ENCODE measurements at regions not wholly inside any gene's neighbourhood (a gene's known extent, or its start where the extent isn't known, plus 50 kb on each side); places are given as distances from the start of the nearest gene placed in this dataset.
"Not testable (repeated sequence)": the region's sequence is repeated elsewhere in the genome, so short reads cannot be mapped to it uniquely, and the experiment has no call there.

DNA sequence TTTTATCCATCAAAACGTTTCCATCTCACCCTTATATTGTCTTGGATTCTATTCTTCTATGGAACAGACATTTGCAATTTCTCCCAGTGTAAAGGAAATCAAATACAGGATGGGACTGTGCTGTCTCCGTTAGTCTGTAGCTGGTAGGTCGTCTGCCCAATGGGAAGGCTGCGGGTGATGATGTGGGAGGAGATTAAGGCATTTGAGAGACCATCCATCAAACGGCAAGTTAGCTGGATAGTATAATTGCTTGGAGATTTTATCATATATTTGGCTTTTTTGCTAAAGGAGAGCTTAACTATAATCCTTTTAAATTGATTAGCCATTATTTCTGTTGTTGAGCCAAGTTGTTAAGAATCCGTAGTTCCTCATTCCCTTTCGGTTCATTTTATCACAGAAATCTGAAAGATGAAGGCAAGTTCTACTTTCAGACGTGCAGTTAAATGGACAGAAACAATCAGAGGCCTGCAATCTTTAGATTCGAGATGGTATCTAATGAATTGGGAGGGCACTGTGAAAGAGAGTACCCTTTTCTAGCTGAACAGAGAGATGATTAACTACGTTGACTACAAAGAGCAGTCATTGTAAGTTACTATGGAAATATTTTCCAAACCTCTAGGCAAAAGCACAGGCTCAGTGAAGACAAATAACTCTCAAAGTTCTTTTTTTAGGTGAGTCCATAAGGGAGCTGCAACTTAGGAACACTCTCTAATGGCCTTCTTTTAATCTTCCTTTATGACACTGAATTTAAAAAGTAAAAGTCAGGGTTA lies 253.3 kb upstream of the KIAA1217 start:
- DNase-seq (ENCODE audit: low read depth in 2 of 2) = no peak

DNA sequence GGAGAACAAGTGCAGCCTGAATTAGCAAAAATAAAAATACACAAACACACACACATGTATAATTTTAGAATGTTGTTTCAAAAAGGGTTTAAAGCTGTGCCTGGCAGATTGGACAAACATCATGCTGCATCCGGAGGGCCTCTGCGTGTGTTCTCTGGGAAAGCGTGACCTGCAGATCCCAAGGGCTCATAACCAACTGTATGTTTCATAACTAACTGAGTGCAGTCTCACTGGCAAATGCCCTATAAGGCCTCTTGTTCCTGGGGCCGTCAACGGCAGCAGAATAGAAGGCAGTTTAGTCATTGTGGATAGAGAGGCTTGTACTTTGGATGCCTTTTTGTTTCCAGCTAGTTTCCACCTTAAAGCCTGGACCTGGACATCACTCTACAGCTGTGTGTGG lies 243.8 kb upstream of the KIAA1217 start:
- no peak for DNase-seq (ENCODE audit: low read depth in 2 of 2)

DNA sequence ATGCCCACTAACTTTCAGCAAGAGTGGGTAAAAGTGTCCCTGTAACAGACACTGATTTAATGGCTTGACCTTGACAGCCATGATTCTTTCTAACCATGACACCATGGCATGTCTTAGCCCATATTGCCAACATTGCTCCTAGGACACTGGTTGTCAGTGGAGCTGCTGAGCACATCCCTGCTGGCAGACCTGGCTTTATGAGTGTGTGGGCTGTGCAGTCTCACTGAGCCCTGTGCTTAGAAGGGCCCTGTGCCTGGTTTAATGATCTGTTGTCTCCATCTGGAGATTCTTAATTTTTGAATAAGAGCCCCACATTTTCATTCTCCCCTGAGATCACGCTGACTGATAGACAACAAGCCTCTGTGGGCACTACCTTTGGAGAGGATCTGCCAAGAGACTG lies 243.1 kb upstream of the KIAA1217 start:
- no peak for DNase-seq (ENCODE audit: low read depth in 2 of 2)

DNA sequence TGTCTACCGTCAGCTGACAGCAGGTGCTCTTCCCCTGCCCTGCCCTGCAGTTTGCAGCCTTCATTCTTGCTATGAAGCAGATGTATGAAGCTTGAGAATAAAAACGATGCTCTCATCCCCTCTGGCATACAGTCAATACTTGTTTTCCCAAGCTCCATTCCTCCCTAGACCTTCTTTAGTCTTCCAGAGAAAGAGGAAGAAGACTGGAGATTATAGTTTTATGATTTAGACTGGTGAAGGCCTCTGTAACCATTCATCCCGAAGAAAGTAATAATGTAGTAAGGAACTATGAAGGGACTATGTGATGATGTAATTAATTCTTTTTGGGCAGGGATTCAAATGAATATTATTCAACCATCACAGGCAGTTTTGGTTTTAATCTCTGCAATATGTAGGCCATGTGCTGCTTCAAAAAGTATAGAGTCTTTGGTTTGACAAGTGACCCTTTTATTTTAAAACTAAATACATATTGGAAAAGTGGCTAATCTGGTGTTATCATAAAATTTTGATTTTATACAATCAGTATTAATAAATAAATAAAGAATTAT lies 242.4 kb upstream of the KIAA1217 start:
- DNase-seq (ENCODE audit: low read depth in 2 of 2) = no peak

DNA sequence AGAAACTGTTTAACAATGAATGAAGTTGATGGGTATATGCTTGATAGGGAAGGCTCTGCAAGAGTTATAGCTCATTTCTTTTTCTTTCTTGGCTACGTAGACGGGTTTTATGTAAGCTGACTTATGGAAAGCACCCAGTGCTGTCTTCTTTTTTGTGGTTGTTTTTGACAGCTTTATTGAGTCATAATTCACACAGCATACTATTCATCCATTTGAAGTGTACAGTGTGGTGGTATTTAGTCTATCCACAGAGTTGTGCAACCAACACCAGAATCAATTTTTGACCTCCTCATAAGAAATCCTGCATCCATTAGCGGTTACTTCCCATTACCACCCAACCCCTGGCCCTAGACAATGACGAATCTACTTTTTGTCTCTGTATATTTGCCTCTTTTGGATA lies 240.6 kb upstream of the KIAA1217 start:
- DNase-seq (ENCODE audit: low read depth in 2 of 2) = no peak

DNA sequence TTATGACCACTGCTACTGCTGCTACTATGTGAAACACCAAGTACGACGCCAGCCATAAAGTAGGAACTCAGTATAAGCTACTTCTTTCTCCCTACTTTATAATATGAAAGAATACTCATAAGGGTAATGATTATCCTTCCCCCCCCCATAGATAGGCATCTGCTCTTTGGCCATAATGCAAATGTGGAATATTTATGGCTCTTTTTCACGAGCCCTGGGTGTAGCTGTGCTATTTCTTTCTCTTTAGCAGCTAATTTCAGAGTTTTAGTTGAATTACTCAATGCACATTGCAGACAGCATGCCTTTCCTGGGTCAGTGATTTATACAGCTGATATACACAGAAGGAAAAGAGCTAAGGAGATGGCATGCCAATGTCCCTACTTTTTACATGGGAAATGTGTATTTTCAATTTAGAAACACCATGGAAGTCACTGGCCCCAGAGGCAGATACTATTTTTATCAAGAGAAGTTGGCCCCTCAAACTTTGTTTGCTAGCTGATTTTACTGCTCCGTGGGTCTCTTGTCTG lies 234.1 kb upstream of the KIAA1217 start:
- DNase-seq (ENCODE audit: low read depth in 2 of 2) = no peak

DNA sequence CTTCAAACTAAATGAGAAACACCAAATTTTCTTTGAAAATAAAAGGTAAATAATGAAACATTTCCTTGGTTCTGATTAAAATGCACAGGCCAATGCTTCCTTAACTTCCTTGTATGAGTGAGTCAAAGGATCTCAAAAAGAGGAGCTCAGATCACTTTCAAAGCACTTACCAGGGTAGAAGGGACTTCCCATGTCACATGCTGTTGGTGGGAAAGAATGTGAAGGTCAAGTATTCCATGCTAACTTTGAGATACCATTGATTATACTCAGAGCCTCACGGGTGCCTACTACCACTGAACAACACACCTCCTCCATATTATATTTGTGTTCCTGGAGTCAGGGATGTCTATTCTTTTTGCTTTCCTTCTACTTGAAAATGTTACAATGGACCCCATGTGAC lies 233.5 kb upstream of the KIAA1217 start:
- DNase-seq (ENCODE audit: low read depth in 2 of 2) = no peak

DNA sequence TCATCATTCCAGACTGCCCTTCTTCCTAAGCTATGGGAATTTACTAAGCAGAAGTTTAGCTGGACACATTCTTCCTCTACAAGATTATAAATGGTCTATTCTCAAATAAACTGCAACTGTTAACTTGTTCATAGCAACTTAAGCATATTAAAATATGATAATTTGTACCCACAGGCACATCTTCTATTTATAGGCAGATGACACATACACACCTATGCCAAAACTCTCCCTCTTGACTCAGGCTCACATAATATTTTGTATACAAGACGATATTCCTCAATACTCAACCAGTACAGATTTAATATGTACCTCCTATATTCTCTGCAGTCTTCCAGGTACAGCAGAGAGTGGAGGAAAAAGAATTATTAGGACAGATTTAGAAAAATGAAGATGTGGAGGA lies 232.7 kb upstream of the KIAA1217 start:
- DNase-seq (ENCODE audit: low read depth in 2 of 2) = no peak

DNA sequence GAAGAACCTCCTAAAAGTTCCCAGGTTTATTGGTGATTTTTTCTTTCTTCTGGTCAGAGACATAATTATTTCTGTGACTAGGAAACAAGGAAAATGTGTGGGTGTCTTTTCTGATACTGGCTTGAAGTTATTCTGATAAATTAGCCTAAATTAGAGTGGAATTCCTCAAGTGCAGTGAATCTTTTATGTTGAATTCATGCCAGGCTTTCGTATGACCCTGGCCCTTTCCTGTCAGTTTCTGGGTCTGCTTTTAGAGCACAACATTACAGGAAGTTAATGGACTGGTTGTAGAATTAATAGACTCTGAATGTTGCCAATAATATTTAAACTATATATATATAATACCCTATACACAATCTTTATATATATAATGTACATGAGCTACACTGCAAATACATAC lies 230.6 kb upstream of the KIAA1217 start:
- DNase-seq (ENCODE audit: low read depth in 2 of 2) = no peak

DNA sequence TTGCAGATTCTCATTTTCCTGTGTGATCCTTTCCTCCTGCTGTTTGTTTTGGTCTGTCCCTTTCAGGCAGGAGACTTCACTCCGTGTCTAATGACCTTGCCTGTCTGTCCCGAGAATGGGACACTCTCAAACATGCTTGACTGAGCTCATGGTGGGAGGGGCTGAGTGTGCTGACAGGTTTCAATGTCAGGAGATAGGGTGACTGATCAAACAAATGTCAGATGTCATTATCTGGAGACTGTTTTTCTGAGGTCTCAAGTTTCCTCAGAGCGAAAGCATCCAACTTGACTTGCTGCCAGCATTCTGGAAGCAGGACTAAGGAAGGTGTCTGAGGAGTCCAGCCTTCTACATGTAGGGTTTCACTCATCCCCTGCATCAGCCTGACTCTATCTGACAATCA lies 228.8 kb upstream of the KIAA1217 start:
- no peak for DNase-seq (ENCODE audit: low read depth in 2 of 2)

DNA sequence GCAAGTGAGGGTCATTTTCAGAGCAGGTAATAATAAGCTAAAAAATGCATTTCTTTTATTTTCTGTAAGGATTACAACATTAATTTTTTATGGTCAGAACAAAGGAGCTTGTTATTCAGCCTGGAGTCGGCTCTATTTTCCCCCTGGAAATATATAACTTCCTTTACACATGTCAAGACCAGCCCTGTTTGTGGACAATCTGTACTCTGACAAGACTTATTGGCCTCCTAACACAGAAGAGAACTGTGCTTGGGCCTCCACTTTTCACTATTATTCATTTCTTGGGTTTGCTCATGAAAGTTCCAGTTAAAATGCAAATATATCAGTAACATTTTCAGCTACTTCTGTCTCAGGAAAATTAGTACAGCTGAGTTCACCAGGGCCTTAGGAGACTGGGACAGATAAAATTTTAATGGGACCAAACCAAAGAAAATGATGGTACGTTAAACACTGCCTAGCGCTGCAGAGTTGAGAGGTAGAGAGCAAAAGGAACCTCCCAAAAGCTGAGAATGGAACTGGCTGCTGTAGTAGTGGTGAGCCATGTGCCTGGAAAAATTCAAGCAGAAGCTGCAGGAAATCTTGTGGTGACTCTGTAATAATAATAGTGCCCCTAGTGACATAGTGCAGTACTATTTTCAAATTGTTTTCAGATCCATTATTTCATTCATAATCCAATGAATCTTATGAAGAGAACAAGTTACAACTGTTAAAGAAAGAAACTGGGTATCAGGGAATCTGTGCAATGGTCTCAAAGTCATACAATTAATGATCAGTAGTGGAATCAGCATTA lies 227.2 kb upstream of the KIAA1217 start:
- no peak for DNase-seq (ENCODE audit: low read depth in 2 of 2)

DNA sequence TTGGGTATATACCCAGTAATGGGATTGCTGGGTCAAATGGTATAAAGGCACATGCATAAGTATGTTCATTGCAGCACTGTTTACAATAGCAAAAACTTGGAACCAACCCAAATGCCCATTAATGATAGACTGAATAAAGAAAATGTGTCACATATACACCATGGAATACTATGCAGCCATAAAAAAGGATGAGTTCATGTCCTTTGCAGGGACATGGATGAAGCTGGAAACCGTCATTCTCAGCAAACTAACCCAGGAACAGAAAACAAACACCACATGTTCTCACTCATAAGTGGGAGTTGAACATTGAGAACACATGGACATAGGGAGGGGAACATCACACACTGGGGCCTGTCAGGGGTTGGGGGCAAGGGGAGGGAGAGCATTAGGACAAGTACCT lies 224.5 kb upstream of the KIAA1217 start:
- not testable (repeated sequence) for DNase-seq (ENCODE audit: low read depth in 2 of 2)

GRCh38 chr10:23988006-23988405 lies 220.9 kb upstream of the KIAA1217 start:
- no peak for DNase-seq (ENCODE audit: low read depth in 2 of 2)

GRCh38 chr10:23994459-23995046 lies 214.4 kb upstream of the KIAA1217 start:
- peak; percentile 12 to 28 for DNase-seq (ENCODE audit: low read depth in 2 of 2)

DNA sequence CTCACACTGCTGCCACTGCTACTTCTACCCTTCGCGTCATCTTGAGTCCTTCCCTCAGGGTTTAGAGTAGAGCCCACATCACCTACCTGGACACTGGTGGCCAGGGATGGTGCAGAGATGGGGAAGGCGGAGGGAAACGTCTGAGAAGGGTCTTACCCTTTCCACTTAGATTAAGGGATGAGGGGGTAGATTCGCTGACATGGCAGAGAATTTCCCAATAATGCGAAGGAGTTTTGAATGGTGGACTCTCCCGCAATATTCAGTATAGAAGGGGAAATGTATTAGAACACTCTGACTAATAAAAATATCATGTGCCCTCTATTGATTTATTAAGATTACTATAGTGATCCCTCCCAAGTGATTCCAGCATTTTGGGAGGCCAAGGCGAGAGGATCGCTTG lies 209.5 kb upstream of the KIAA1217 start:
- DNase-seq (ENCODE audit: low read depth in 2 of 2) = no peak

DNA sequence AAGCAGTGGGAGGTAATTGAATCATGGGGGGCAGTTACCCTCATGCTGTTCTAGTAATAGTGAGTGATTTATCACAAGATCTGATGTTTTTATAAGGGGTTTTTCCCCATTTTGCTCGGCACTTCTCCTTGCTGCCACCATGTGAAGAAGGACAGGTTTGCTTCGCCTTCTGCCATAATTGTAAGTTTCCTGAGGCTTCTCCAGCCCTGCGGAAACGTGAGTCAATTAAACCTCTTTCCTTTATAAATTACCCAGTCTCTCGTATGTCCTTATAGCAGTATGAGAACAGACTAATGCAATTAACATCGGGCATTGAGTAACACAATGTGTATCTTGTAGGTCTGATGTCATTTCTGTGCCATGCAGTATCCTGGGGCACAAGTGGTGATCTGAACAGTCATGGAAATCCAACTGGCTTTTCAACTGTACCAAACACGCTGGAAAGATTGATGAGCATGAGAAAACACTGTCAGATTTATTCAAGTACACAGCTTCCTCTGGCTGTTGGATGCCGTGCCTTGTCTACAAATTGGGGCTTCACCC lies 208.6 kb upstream of the KIAA1217 start:
- DNase-seq (ENCODE audit: low read depth in 2 of 2) = no peak

GRCh38 chr10:24006741-24007140 lies 202.2 kb upstream of the KIAA1217 start:
- DNase-seq (ENCODE audit: low read depth in 2 of 2) = no peak

GRCh38 chr10:24007359-24007758 lies 201.6 kb upstream of the KIAA1217 start:
- DNase-seq (ENCODE audit: low read depth in 2 of 2) = no peak

GRCh38 chr10:24008164-24009091 lies 200.5 kb upstream of the KIAA1217 start:
- DNase-seq (ENCODE audit: low read depth in 2 of 2) = no peak

DNA sequence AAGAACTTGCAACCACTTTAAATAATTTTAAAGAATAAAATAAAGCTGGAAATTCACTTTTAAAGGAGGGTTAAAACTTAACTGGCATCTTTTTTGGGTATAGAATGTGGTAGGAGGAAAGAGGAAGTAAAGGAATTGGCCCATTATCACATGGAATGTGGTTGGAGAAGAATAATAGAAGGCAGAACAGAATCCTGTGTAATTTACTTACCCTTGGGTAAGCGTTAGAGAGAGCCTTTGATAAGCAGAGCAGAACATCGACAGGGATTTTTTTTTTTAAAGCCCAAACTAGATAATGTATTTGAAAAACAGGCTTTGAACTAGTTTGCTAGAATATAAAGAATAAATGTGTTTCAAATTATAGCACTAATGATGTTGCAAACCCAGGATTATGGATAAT lies 199.8 kb upstream of the KIAA1217 start:
- DNase-seq (ENCODE audit: low read depth in 2 of 2) = no peak

DNA sequence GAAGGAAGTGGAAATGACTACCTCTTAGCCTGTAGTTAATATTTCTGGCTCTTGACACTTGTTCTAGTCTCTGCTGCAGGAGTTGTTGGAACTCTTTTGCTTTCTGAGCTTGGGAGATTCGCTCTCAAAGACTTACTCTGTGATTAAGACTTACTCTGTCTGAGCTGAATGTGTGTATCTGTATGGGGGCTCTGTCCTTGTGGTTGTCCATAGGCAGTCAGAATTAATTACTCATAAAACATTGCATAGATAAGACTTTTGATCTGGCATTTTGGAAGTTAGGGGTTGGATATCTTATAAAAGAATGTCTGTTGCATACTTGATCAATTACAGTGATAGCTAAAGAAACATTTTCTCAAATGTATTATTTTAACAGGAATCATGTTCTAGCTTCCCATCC lies 199.2 kb upstream of the KIAA1217 start:
- DNase-seq (ENCODE audit: low read depth in 2 of 2) = no peak

All from stimulated activated CD4-positive, alpha-beta T cell treated with anti-CD3 and anti-CD28 coated beads, Interleukin-4, amount 100 ng/mL, for 48 hours (primary cell).